Glutamatergic neuron (in vitro differentiated cells): ENCODE measurements at regions not wholly inside any gene's neighbourhood (a gene's known extent, or its start where the extent isn't known, plus 50 kb on each side); places are given as distances from the start of the nearest gene placed in this dataset.

Source experiments
- DNase-seq: peaks from one replicate; pipeline ENCODE4 v3.0.0; 2022
- H3K27ac Mint-ChIP-seq: one replicate; pipeline ENCODE4 v1.8.0; 2020; ENCODE audit warnings: mild to moderate bottlenecking, mixed read lengths, inconsistent platforms; ENCODE audit not compliant: unreplicated experiment
- H3K27me3 Mint-ChIP-seq: one replicate; pipeline ENCODE4 v1.8.0; 2020; ENCODE audit warnings: mild to moderate bottlenecking, moderate library complexity, mixed read lengths, inconsistent platforms; ENCODE audit not compliant: unreplicated experiment
- H3K36me3 Mint-ChIP-seq: one replicate; pipeline ENCODE4 v1.8.0; 2020; ENCODE audit warnings: mild to moderate bottlenecking, mixed read lengths, inconsistent platforms; ENCODE audit not compliant: unreplicated experiment
- H3K4me1 Mint-ChIP-seq: one replicate; pipeline ENCODE4 v1.8.0; 2020; ENCODE audit warnings: mild to moderate bottlenecking, low read depth, mixed read lengths, inconsistent platforms; ENCODE audit not compliant: unreplicated experiment
- H3K4me3 Mint-ChIP-seq: one replicate; pipeline ENCODE4 v1.8.0; 2020; ENCODE audit warnings: mild to moderate bottlenecking, mixed read lengths, inconsistent platforms; ENCODE audit not compliant: unreplicated experiment
- H3K9me3 Mint-ChIP-seq: one replicate; pipeline ENCODE4 v1.8.0; 2020; ENCODE audit warnings: mild to moderate bottlenecking, moderate library complexity, mixed read lengths, inconsistent platforms; ENCODE audit not compliant: unreplicated experiment
- TF ChIP-seq, protein P1 (sequence below): fragments of 200-600 bp; sonication (generic); IDR thresholded peaks from one replicate; pipeline ENCODE4 v1.5.0; 2021; ENCODE audit not compliant: partially characterized antibody, unreplicated experiment

DNA sequence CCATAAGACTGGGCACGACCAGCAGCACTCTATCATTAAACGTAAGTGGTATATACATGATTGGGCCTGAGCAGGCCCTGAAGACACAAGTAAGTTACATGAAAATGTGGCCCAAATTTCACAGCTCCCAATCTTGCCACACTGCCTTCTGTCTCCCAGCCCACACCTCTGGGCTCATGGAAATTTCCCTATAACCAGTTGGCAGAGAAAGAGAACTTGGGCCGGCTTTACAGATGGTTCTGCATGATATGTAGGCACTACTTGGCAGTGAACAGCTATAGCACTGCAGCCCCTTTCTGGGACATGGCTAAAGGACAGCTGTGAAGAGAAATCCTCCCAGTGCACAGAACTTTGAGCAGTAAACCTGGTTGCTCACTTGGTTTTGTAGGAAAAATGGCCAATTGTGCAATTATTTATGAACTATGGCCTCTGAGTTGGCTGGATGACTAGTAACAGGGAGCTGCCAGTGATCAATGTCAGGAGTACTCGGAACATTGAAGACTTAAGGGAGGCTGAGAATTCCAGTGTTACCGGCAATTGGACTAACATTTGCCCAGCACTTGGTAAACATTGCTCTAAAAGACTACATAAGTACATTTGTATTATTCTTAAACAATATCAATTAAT, 1006.6 kb upstream of the LRRN3 start:
- H3K36me3 Mint-ChIP-seq, result no peaks in the 10 kb centered on the region
- H3K4me3 Mint-ChIP-seq, result no peak overlapping the region
- no peaks in the 10 kb centered on the region for H3K27me3 Mint-ChIP-seq
- DNase-seq, result no peak
- H3K4me1 Mint-ChIP-seq, result peaks cover 19% of the 10 kb centered on the region
- peak overlapping the region; percentile 72 for H3K27ac Mint-ChIP-seq
- H3K9me3 Mint-ChIP-seq, result peaks cover 7% of the 10 kb centered on the region
- TF ChIP-seq, protein P1, sequence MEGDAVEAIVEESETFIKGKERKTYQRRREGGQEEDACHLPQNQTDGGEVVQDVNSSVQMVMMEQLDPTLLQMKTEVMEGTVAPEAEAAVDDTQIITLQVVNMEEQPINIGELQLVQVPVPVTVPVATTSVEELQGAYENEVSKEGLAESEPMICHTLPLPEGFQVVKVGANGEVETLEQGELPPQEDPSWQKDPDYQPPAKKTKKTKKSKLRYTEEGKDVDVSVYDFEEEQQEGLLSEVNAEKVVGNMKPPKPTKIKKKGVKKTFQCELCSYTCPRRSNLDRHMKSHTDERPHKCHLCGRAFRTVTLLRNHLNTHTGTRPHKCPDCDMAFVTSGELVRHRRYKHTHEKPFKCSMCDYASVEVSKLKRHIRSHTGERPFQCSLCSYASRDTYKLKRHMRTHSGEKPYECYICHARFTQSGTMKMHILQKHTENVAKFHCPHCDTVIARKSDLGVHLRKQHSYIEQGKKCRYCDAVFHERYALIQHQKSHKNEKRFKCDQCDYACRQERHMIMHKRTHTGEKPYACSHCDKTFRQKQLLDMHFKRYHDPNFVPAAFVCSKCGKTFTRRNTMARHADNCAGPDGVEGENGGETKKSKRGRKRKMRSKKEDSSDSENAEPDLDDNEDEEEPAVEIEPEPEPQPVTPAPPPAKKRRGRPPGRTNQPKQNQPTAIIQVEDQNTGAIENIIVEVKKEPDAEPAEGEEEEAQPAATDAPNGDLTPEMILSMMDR, result no peak

DNA sequence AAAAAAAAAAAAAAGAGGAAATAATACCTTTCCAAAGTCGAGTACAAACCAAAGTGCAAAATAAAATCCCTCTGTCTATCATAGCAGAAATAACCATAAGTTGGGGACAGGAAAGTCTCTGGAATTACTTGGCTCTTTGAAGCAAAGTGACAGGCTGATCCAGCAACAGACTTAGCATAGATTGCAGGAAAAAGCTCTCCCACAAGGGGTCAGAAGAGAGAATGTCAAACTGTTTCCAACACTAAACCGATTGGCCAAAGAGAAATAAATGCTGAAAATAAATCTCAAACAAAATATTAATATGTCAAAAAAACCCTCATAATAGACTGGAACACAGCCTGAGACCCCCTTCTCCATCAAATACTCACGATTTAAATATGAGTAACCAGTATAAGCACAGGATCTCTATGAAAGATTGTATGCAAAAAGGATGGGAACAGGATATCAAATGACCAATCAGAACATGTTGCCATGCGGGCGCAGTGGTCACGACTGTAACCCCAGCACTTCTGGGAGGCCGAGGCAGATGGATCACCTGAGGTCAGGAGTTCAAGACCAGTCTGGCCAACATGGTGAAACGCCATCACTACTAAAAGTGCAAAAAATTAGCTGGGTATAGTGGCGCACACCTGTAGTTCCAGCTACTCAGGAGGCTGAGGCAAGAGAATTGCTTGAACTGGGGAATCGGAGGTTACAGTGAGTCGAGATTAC, 1000.7 kb upstream of the LRRN3 start:
- peaks cover 14% of the 10 kb centered on the region for H3K4me1 Mint-ChIP-seq
- peaks cover 4% of the 10 kb centered on the region for H3K36me3 Mint-ChIP-seq
- no peak for DNase-seq
- no peaks in the 10 kb centered on the region for H3K27me3 Mint-ChIP-seq
- no peak overlapping the region for H3K4me3 Mint-ChIP-seq
- no peak overlapping the region for H3K27ac Mint-ChIP-seq
- TF ChIP-seq, protein P1, result peak; percentile 23
- peaks cover 7% of the 10 kb centered on the region for H3K9me3 Mint-ChIP-seq

DNA sequence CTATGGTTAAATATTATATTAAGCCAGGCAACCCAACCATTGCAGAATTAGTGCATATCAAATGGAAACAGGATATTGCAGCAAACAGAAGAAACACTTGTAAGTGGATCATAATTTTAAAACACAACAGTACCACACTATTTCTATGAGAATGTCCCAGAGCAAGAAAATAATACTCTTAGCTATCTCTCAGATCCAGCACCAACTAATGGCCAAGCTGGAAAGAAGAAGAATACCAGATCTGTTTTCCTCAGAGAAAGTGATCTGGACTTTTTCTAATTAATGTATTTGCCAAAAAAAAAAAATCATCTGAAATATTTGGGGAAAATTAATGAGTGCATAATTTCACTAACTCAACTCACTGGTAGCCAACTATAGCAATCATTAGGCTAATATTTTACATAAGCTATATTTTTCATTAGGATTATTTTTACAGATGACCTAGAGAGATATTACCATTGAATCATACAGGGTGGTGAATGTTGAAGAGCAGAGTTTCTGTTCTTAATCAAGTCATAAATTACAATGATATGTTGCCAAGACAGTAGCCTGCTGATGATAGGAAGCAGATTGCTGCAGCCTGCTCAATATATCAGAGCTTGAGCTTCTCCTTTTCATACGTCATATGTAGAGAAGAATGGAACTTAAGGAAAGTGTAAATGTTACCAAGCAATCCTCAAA, 995.4 kb upstream of the LRRN3 start:
- no peak overlapping the region for H3K27ac Mint-ChIP-seq
- TF ChIP-seq, protein P1, result no peak
- no peaks in the 10 kb centered on the region for H3K4me1 Mint-ChIP-seq
- H3K4me3 Mint-ChIP-seq, result no peak overlapping the region
- no peaks in the 10 kb centered on the region for H3K27me3 Mint-ChIP-seq
- no peaks in the 10 kb centered on the region for H3K9me3 Mint-ChIP-seq
- H3K36me3 Mint-ChIP-seq, result peaks cover 7% of the 10 kb centered on the region
- no peak for DNase-seq

DNA sequence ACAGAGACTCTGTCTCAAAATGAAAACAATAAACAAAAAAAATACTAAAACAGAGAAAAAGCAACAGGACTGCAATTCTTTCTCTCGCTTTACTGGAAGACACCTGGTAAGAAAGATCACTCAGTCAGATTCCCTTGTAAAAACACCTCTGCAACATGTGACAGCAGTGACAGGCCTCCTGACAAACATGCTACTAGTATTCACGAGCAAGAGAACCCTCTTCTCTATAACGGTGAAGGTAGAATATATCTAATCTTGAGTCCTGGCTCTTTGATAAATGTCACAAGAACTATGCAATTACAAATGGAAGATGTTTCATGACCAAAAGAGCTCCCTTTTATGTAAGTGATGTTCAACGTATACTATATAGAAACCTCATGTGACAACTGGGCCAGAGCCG, 986.7 kb upstream of the LRRN3 start:
- no peak overlapping the region for H3K27ac Mint-ChIP-seq
- DNase-seq, result no peak
- no peaks in the 10 kb centered on the region for H3K9me3 Mint-ChIP-seq
- peaks cover 4% of the 10 kb centered on the region for H3K36me3 Mint-ChIP-seq
- TF ChIP-seq, protein P1, result no peak
- H3K27me3 Mint-ChIP-seq, result no peaks in the 10 kb centered on the region
- no peak overlapping the region for H3K4me3 Mint-ChIP-seq
- H3K4me1 Mint-ChIP-seq, result no peaks in the 10 kb centered on the region

DNA sequence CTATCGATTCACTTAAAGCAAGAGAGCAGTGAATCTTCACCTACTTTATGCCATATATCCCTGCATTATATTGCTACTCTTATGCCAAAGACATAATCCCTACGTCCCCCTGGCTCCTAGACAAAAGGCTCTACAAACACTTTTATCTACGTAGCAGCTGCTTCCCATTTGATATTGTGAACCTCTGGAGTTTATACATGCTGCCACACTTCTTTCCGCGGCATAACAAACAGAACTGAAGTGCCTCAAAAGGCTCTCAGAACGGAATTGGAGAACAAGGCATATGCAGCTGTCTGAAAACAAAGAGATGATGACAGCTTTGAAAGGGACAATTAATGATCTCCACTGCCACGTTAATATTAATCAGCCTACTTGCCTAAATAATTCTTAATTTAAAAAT, 985.6 kb upstream of the LRRN3 start:
- H3K4me3 Mint-ChIP-seq, result no peak overlapping the region
- H3K27ac Mint-ChIP-seq, result no peak overlapping the region
- H3K27me3 Mint-ChIP-seq, result no peaks in the 10 kb centered on the region
- H3K4me1 Mint-ChIP-seq, result no peaks in the 10 kb centered on the region
- H3K9me3 Mint-ChIP-seq, result no peaks in the 10 kb centered on the region
- peaks cover 4% of the 10 kb centered on the region for H3K36me3 Mint-ChIP-seq
- TF ChIP-seq, protein P1, result no peak
- DNase-seq, result no peak
